KOPT-K1 (cell line): ENCODE measurements at regions not wholly inside any gene's neighbourhood (a gene's known extent, or its start where the extent isn't known, plus 50 kb on each side); places are given as distances from the start of the nearest gene placed in this dataset.
"Not testable (repeated sequence)": the region's sequence is repeated elsewhere in the genome, so short reads cannot be mapped to it uniquely, and the experiment has no call there.

Experiments used
- H3K27ac ChIP-seq: fragments of 200-600 bp; sonication (generic); 2 replicates; pipeline ENCODE4 v1.5.1; 2016; ENCODE audit warnings: antibody characterized with exemption, mild to moderate bottlenecking, low read depth, low read length; ENCODE audit not compliant: poor library complexity, severe bottlenecking
- H3K36me3 ChIP-seq: fragments of 200-600 bp; sonication (generic); 2 replicates; pipeline ENCODE4 v1.5.1; 2017; ENCODE audit warnings: antibody characterized with exemption, mild to moderate bottlenecking, low read length, moderate library complexity; ENCODE audit not compliant: insufficient read depth
- H3K9me3 ChIP-seq: fragments of 200-600 bp; sonication (generic); 2 replicates; pipeline ENCODE4 v1.5.1; 2017; ENCODE audit warnings: antibody characterized with exemption, low read length, mild to moderate bottlenecking; ENCODE audit not compliant: insufficient read depth, poor library complexity, severe bottlenecking

DNA sequence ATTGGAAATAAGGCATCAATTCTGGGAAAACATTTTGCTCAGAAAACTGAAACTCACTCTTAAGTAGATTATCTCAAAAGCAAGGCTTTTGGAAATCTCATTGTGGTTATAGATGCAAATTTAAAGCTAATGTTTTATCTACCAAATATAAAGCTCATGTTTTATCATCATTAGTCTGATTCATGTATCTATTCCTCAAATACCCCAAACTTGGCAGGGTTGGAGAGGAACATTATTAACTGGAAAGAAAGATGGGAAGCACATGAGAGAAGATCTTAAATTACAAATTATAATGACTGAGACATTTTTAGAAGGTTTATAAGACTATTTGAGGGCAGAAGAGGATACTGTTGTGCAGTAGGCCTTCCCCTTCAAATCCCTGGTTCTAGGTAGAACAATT lies 137.3 kb upstream of the TGFBR2 start:
- Histone ChIP-seq H3K27ac (no peak overlapping the region), H3K36me3 (no peaks in the 10 kb centered on the region), H3K9me3 (no peaks in the 10 kb centered on the region)

DNA sequence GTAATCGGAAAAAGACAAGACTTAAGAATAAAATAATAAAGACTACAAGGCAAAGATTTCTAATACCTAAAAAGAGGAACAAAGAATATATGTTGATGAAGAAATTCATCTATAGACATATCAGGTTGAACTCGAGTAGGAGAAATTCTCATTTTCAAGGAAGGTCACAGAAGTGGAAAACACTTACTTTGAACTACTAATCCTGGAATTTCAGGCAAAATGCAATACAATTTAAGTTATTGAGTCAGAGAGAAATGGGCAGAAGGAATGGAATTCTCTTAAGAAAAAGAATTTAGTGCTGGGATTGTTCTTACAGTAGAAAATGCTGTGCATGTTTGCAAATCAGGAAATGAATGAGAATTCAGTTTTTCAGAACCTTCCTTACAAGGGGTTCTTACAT lies 135.9 kb upstream of the TGFBR2 start:
- Histone ChIP-seq H3K27ac (no peak overlapping the region), H3K9me3 (no peaks in the 10 kb centered on the region), H3K36me3 (no peaks in the 10 kb centered on the region)

DNA sequence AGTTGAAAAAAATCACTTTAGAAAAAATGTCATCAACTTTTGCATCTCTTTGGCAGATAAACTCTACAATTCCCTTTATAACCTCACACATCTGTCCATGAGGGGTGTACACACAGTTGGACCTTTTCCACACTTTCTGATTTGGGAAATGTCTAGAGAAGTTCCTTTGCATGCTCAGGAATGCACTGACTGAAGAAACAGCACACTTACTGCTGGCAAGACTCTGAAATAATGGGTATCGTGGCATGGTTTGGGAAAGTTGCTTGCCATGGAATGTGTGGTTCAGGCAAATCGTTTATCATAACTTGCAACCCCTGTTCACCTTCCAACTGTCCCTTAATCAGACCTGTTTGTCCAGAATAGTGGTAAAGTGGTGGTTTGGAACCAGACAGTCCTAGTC lies 135.3 kb upstream of the TGFBR2 start:
- no peaks in the 10 kb centered on the region for H3K9me3 ChIP-seq
- no peak overlapping the region for H3K27ac ChIP-seq
- H3K36me3 ChIP-seq, result no peaks in the 10 kb centered on the region

- Histone ChIP-seq H3K9me3 (no peaks in the 10 kb centered on the region), H3K27ac (no peak overlapping the region), H3K36me3 (no peaks in the 10 kb centered on the region)
Measured at GRCh38 chr3:30471796-30472489, 134.5 kb upstream of the TGFBR2 start.

DNA sequence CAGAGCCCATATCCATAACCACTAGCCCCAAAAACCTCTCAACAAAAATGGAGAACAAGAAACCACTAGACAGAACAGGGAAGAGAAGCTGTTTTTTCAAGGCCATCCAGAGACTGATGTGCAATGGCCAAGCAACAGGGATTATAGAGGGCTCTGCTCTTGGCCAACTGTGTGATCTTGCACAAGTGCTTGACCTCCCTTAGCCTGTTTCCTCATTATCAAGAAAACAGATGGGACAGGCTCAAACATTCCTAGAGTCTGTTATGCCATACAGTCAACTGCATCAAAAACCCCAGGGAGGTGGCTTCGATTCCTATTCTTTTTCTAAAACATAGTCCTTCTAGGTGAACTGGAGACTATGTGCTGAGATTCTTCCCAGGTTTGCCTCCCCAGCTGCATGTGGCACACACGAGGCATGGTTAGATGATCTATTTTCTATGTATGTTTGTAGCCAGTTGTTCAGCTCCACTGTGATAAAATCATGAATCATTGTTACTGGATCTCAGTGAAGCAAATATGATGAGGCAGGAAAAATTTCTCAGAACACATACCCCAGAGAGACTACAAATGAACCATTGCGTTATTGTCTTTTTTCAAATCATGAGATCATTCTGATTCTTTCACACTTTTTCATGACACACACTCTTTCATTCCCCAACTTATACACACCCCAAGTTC lies 132.9 kb upstream of the TGFBR2 start:
- H3K9me3 ChIP-seq, result no peaks in the 10 kb centered on the region
- H3K27ac ChIP-seq, result no peak overlapping the region
- no peaks in the 10 kb centered on the region for H3K36me3 ChIP-seq

GRCh38 chr3:30474371-30474770 lies 132.0 kb upstream of the TGFBR2 start:
- Histone ChIP-seq H3K9me3 (peaks cover 2% of the 10 kb centered on the region), H3K27ac (no peak overlapping the region), H3K36me3 (no peaks in the 10 kb centered on the region)

DNA sequence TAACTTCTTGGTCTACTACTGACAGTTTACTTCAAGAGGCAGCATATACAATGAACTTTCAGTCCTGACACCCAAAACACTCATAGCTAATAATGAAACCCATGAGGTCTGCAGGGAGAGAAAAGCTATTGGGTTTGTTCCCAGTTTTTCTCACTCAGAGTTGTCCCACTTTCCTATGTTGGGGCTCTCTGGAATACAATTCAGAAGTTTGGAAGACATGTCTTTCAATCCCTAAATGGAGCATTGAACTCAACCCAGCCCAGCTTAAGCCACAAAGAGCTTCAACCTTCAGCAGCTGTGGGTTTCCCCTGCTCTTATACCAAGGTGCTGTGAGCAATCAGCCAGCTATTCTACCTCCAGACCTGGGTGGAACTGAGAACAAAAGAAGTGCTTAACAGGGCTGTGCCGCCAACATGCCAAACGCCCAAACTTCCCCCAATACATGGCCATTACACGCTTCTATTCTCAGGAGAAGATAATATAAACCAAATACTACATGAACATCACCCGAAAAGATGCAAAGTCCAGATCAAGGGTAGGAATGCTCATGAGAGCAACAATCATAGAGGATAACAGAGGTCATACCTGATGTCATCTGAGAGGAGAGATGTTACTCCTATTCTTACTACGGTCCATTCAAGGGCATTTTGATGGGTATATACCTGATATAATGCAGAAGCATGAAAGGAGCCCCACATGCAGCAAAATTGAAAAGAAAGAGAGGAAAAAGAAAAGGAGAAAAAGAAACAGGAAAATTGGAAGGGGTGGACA lies 131.2 kb upstream of the TGFBR2 start:
- Histone ChIP-seq H3K9me3 (peaks cover 8% of the 10 kb centered on the region), H3K27ac (no peak overlapping the region), H3K36me3 (no peaks in the 10 kb centered on the region)

DNA sequence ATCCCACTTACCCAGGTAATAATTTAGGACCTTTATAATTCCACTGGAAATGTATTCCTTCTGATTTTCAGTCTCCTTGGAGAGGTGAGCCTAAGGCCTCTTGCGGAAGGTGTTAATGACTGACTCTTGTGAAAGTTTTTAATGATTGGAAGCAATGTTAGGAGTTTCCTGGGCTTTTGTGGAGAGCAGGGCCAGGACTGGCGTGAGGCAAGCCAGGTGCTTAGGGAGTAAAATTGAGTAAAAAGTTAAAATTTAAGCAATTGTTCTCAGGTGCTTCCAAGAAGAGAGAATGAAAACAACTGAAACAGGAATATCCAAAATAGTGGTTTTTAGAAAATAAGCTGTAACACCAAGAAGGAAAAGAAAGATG lies 130.6 kb upstream of the TGFBR2 start:
- no peaks in the 10 kb centered on the region for H3K36me3 ChIP-seq
- peaks cover 8% of the 10 kb centered on the region for H3K9me3 ChIP-seq
- no peak overlapping the region for H3K27ac ChIP-seq

- Histone ChIP-seq H3K36me3 (no peaks in the 10 kb centered on the region), H3K27ac (no peak overlapping the region), H3K9me3 (peaks cover 8% of the 10 kb centered on the region)
Measured at GRCh38 chr3:30476368-30477084, 129.9 kb upstream of the TGFBR2 start.

DNA sequence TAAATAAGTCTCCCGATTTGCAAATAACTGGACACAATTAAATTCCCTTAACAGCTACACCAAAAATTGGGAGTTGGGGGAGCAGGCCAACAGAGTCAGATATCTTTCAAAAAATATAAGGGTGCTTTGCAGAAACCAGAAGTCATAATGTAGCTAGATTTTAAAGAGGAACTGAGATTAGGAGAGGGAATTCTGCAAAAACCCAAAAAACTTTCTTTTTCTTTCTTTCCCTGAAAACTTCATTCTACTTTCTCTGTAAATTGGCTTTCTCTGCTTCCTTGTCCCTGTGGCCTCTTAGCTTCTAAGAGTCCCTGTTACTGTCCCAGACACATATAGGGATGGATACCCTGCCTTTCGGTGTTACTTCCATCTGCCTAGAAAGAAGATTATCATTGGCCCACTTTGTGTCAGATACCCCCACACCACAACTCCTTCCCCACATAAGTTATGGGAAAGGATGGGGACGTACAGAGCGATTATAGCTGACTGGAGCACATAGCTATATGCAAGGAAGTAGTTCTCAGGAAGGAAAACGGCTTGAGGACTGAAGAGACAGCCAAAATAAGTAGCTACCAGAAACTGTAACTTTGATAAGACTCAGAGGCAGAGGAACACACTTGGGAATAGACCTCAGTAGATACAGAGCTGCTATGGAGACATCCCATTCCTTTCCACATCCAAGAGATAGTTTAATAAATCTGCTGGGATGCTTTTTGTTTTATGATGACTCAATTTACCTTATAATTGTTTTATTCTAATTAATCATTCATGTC lies 129.1 kb upstream of the TGFBR2 start:
- Histone ChIP-seq H3K27ac (no peak overlapping the region), H3K9me3 (peaks cover 8% of the 10 kb centered on the region), H3K36me3 (no peaks in the 10 kb centered on the region)

DNA sequence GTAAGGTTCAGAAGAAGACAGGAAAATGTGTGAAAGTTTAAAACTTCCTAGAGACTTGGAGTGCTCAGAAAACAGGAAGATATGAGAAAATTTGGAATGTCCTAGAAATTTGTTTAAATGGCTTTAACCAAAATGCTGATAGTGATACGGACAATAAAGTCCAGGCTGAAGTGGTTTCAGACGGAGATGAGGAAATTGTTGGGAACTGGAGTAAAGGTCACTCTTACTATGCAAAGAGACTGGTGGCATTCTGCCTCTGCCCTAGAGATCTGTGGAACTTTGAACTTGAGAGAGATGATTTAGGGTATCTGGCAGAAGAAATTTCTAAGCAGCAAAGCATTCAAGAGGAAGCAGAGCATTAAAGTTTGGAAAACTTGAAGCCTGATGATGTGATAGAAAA lies 126.7 kb upstream of the TGFBR2 start:
- H3K27ac ChIP-seq, H3K9me3 ChIP-seq, H3K36me3 ChIP-seq: not testable (repeated sequence)

DNA sequence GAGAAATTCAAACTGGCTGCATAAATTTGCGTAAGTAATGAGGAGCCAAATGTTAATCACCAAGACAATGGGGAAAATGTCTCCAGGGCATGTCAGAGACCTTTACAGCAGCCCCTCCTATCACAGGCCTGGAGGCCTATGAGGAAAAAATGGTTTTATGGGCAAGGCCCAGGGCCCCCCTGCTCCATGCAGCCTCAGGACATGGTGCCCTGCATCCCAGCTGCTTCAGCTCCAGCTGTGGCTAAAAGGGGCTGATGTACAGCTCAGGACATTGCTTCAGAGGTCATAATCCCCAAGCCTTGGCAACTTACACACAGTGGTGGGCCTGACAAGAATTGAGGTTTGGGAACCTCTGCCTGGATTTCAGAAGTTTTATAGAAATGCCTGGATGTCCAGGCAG lies 126.2 kb upstream of the TGFBR2 start:
- H3K27ac ChIP-seq, H3K9me3 ChIP-seq, H3K36me3 ChIP-seq: not testable (repeated sequence)

DNA sequence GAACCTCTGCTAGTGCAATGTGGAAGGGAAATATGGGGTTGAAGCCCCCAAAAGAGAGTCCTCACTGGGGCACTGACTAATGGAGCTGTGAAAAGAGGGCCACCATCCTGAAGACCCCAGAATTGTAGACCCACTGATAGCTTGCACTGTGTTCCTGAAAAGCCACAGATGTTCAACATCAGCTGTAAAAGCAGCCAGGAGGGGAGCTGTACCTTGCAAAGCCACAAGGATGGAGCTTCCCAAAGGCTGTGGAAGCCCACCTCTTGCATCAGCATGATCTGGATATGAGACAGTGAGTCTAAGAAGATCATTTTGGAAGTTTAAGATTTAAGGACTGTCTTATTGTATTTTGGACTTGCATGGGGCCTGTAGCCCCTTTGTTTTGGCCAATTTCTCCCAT lies 125.8 kb upstream of the TGFBR2 start:
- Histone ChIP-seq H3K36me3 (no peaks in the 10 kb centered on the region), H3K27ac (no peak overlapping the region), H3K9me3 (peaks cover 8% of the 10 kb centered on the region)

GRCh38 chr3:30481241-30481640 lies 125.2 kb upstream of the TGFBR2 start:
- no peaks in the 10 kb centered on the region for H3K36me3 ChIP-seq
- peaks cover 8% of the 10 kb centered on the region for H3K9me3 ChIP-seq
- no peak overlapping the region for H3K27ac ChIP-seq
